ENCODE measurements at regions not wholly inside any gene's neighbourhood (a gene's known extent, or its start where the extent isn't known, plus 50 kb on each side); places are given as distances from the start of the nearest gene placed in this dataset.

- DNase-seq, result no peak
Observed at GRCh38 chr5:158084292-158084691, 225.3 kb upstream of the CLINT1 start.

DNA sequence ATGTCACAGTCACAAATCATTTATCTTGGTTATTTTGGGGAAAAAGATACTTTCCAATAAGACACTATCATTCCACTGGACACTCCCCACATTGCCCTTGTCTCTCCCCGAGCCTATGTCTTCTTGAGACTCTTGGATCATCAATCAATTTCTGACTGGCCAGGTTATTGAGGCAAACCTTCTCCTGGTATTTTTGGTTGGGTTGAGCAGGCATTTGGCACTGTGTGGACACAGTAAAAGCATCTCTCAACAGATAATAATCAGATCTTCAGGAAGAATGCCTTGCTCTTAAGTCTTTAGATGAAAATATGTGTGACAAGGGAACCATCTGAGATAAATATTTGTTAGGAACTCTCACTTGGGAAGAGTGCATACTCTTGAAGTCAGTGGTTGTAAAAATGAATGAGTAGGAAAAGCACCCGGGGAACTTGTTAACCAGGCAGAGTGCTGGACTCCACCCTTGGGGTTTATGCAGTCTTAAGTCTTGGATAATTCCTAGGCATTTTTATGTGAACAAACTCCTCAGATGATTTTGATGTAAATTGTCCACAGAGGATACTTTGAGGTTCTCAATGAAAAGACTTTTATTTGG lies 223.8 kb upstream of the CLINT1 start:
- DNase-seq, result no peak

DNA sequence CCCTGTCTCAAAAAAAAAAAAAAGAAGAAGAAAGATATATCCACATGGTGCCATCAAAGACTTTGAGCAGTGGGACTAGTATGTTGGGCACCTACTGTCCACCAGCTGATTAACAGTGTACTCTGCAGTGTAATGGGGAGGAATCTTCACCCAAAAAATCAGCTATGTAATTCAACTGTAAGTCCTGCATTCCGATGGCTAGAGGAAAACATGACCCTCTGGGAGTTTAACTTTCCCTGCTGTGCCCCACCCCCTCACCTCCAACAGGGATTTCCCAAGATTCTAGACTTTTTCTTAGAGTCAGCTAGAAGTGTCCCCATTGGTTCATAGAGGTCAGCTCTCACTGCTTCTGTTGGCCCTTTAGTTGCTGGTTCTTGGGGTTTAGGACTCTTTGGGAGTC lies 221.2 kb upstream of the CLINT1 start:
- DNase-seq, result no peak

GRCh38 chr5:158079097-158079496 lies 220.2 kb upstream of the CLINT1 start:
- DNase-seq, result no peak

DNA sequence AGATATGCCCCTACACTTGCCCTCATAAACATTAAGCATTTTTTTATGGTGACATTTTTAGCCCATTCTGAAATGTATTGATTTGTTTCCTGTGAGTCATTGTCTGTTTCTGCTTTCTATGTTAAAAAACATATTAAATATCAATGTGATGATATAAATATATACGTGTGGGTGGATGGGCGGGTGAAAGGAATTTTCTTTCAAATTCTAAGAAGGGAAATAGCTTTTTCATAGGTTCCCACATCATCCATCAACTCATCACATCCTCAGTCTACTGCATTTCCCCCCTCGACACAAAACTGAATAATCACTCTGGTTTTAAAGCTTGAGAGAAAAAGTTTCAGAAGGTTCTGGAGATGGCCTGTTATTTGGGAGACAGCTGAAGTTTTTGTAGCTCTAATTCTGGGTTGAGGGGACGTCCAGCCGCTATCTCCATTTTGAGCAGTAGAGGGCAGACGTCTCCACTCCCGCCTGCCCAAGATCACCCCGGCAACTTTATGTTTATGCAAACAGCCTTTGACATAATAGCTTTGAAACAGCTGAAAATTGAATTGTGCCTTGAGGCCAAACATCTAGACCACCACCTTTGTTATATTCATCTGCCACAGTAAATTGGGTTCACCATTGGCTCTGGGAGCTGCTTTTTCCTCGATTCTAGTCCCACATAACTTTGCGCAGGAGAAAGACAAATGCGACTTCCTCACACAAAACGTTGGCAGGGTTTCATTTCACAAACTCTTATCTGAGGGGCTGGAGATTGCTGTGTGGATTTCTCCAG lies 216.2 kb upstream of the CLINT1 start:
- DNase-seq, result no peak

DNA sequence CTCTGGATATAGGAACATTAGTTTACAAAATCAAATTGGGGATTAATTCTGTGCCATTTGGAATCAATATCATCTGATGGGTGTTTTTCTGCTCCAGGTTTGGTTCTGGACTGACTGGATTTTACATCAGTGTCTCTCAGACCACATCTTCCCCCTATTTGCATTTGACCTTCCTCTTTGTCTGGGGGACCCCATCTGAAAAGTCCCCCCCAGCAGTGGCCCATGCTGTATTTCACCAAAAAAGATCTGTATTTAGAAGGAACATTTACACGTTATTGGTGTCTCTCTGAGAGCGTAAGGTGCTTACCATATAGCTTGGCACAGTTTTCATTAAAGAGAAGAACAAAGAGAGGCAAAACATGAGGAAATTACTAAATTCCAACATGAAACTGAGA lies 215.6 kb upstream of the CLINT1 start:
- no peak for DNase-seq

DNA sequence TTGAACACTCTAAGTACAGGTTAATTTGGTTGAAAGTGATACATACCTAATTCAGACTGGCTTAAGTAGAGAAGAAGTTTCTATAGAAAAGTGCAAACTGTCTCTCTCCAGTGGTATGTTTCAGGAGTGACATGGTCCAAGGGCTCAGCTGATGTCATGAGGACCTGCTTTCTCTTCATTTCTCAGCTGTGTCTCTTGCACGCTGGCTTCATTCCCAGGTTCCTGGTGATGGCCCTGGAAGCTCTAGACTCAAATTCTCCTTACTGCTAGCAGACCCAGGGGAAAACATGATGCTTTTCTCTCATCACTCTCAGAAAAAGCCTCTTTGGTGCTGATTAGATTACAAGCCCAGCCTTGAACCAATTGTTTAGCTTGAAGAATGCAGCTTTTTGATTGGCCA lies 211.9 kb upstream of the CLINT1 start:
- no peak for DNase-seq

- DNase-seq, result no peak
Observed at GRCh38 chr5:158069838-158070237, 210.9 kb upstream of the CLINT1 start.

DNA sequence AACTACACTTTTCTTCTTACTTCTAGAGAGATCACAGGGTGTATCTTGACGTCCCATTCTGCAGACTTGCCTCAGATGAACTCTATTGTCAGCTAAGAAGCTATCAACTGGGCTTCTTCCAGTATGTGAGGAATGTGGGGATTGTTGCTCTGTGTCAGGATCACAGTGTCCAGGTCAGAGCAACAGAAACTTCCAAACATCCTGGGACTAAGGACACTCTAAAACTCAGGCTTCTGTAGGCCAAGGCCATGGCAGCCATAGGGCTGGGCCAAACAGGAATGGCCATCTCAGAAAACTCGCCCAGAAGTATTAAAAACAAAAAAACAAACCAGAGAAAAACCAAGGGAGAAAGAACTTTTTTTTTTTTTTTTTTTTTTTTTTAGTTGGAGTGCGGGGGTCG lies 210.0 kb upstream of the CLINT1 start:
- no peak for DNase-seq

GRCh38 chr5:158066076-158066475 lies 207.1 kb upstream of the CLINT1 start:
- no peak for DNase-seq

GRCh38 chr5:158064334-158065123 lies 205.6 kb upstream of the CLINT1 start:
- DNase-seq, result no peak

DNA sequence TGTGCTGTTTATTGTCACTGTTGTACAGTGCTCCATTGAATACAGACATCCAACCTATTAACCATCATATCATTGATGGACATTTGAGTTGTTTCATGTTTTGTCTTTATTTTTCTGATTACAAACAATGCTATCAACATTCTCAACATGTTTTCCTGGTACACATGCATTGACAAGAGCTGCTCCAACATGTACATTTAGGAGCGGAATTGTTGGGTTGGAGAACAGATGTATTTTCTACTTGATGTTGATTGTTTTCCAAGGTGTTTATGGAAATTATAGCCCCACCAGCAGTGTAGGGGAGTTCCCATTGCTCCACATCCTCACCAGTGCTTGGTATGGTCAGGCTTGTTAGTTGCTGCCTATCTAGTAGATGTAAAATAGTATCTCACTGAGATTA lies 204.1 kb upstream of the CLINT1 start:
- DNase-seq, result no peak

GRCh38 chr5:158061451-158061850 lies 202.5 kb upstream of the CLINT1 start:
- no peak for DNase-seq

DNA sequence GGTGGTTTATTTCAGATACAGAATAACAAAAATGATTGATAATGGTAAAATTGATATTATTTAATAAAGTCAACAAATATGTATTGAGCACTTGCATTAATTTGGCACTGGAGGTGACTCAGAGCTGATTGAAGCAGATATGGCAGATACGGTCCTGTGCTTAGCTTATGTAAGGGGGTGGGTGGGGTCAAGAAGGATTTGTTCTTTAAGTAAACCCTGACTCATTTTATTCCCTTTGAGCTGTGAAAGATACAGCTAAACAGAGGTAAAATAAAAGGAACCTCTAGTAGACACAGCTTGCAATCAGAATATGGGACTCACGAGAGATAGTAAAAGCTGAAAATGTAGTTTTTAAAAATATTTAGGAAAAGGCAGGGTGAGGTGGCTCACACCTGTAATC lies 201.3 kb upstream of the CLINT1 start:
- DNase-seq, result no peak

- DNase-seq, result no peak
Observed at GRCh38 chr5:158058208-158059120, 199.5 kb upstream of the CLINT1 start.

DNA sequence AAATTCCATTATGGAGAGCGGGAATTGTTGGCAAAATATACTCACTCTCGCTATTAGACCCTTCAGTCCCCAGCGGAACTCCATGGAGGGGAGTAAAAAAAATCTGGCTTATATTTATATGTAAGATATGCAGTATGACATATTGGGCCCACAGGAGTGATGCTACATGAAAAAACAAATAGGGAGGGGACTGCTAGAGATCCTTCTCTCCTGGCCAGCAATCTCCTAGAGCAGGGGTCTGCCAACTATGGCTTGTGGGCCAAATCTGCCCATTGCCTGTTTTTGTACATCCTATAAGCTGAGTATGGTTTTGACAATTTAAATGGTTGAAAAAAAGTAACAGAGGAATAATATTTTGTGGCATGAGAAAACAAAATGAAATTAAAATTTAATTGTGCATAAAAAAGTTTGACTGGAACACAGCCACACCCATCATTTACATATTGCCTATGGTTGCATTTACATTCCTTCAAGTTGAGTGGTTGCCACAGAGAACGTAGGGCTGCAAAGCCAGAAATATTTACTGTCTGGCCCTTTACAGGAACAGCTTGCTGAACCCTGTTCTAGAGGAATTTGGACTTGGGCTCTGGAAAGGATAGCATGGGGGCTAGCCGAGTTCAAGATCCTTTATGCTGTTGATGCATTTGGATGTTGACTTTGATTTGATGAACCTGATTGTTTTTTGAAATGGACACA lies 197.3 kb upstream of the CLINT1 start:
- DNase-seq, result no peak

DNA sequence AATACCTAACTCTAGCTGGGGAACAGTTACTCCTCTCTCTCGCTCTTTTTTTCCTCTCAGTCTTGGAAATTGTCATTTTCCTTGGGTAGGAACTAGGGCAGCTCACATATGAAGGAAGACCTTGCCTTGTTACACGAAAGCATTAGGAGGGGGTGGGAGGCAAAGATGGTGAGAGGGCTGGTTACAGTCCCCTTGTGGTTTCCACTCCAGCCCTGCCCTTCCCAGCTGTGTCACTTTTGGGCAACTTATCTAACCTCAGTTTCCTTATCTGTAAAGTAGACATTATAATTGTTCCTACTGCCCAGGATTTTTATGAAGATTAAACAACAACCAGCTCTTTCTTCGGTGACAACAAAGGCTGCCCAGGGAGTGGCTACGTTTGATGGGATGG lies 196.2 kb upstream of the CLINT1 start:
- no peak for DNase-seq

GRCh38 chr5:158054223-158055110 lies 195.5 kb upstream of the CLINT1 start:
- no peak for DNase-seq

DNA sequence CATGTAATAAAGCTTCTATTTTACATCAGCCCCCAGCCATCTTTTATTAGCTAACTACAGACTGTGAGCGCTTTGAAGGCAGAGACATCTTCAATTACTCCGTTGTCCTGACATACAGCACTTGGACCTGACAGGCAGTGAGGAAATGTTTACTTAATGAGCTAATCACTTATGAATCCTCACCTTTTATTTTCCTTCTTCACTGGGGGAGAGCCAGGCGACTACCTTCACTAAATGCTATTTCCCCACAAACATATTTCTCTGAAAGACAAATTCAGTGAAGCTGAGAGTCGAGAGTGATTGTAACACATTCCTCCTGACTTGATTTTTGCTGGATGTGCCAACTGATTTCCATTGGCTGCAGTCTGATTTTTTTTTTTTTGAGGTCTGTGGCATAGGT lies 192.1 kb upstream of the CLINT1 start:
- no peak for DNase-seq

GRCh38 chr5:158050421-158050820 lies 191.5 kb upstream of the CLINT1 start:
- DNase-seq, result no peak

GRCh38 chr5:158049459-158049858 lies 190.5 kb upstream of the CLINT1 start:
- DNase-seq, result no peak
